HCT116 (cell line): ENCODE measurements at regions not wholly inside any gene's neighbourhood (a gene's known extent, or its start where the extent isn't known, plus 50 kb on each side); places are given as distances from the start of the nearest gene placed in this dataset.

Experiments used
- CTCF ChIP-seq, 3 experiments: fragments of 200-600 bp in 1 of 3; sonication (generic) in 1 of 3; IDR thresholded peaks in 2 of 3; conservative IDR thresholded peaks in 1 of 3; 2 replicates each; pipeline ENCODE4 v1.5.1; 2012 to 2017; ENCODE audit warnings: low read depth in 2 of 3, low read length in 2 of 3, antibody characterized with exemption in 1 of 3, borderline replicate concordance in 1 of 3, control low read depth in 1 of 3, mild to moderate bottlenecking in 1 of 3, mixed read lengths in 1 of 3, mixed run types in 1 of 3, moderate library complexity in 1 of 3; ENCODE audit not compliant: insufficient read depth in 1 of 3
- ELF1 ChIP-seq: IDR thresholded peaks from 2 replicates; pipeline ENCODE4 v1.6.1; 2012; ENCODE audit warnings: low read depth, borderline replicate concordance
- EZH2 ChIP-seq: fragments of 200-600 bp; sonication (generic); IDR thresholded peaks from 2 replicates; pipeline ENCODE4 v1.6.1; 2017; ENCODE audit warnings: antibody characterized with exemption, mixed run types
- MAX ChIP-seq: IDR thresholded peaks from 2 replicates; pipeline ENCODE4 v1.6.1; 2012
- POLR2A ChIP-seq: IDR thresholded peaks from 2 replicates; pipeline ENCODE4 v1.7.0; 2011; ENCODE audit warnings: borderline replicate concordance; ENCODE audit not compliant: insufficient read depth, insufficient read length; ENCODE audit errors: extremely low read depth
- POLR2AphosphoS5 ChIP-seq: IDR thresholded peaks from 2 replicates; pipeline ENCODE4 v1.6.1; 2011; ENCODE audit warnings: mild to moderate bottlenecking, low read depth, low read length, moderate library complexity
- REST ChIP-seq: IDR thresholded peaks from 2 replicates; pipeline ENCODE4 v1.6.1; 2012; ENCODE audit warnings: low read depth
- SP1 ChIP-seq: IDR thresholded peaks from 2 replicates; pipeline ENCODE4 v1.6.1; 2012; ENCODE audit warnings: low read depth
- YY1 ChIP-seq: IDR thresholded peaks from 2 replicates; pipeline ENCODE4 v1.6.1; 2011; ENCODE audit warnings: low read length, low read depth, moderate library complexity, mild to moderate bottlenecking; ENCODE audit not compliant: insufficient replicate concordance; ENCODE audit errors: extremely low read depth
- ZBTB33 ChIP-seq: IDR thresholded peaks from 2 replicates; pipeline ENCODE4 v1.6.1; 2011; ENCODE audit warnings: mild to moderate bottlenecking, low read length, moderate library complexity; ENCODE audit not compliant: insufficient replicate concordance; ENCODE audit errors: extremely low read depth
- ZFX ChIP-seq: fragments of 450-650 bp; IDR thresholded peaks from 2 replicates; pipeline ENCODE4 v1.6.1; 2017

GRCh38 chr6:105619971-105620741, 217.3 kb upstream of the PREP start:
- TF ChIP-seq MAX: no peak
- no peak for TF ChIP-seq ZFX
- no peak for TF ChIP-seq YY1
- TF ChIP-seq CTCF (IDR thresholded peaks at IDR 0.05 in 2 of 3, conservative IDR thresholded peaks at IDR 0.05 in 1 of 3; ENCODE audit: borderline replicate concordance in 1 of 3, insufficient read depth in 1 of 3, low read depth in 2 of 3, low read length in 2 of 3): no peak
- no peak for TF ChIP-seq ELF1
- TF ChIP-seq POLR2AphosphoS5: no peak
- TF ChIP-seq EZH2: no peak
- TF ChIP-seq POLR2A: no peak
- TF ChIP-seq REST: no peak
- TF ChIP-seq ZBTB33: no peak
- TF ChIP-seq SP1: no peak
